ENCODE measurements at regions not wholly inside any gene's neighbourhood (a gene's known extent, or its start where the extent isn't known, plus 50 kb on each side); places are given as distances from the start of the nearest gene placed in this dataset.

GRCh38 chr6:6474170-6474920 lies 114.2 kb upstream of the LY86 start:
- Mint-ChIP-seq H3K27ac (no peak overlapping the region), H3K4me3 (no peak overlapping the region), H3K27me3 (peaks cover 7% of the 10 kb centered on the region), H3K9me3 (ENCODE audit: insufficient read depth) (peaks cover 11% of the 10 kb centered on the region), H3K4me1 (no peaks in the 10 kb centered on the region)
- WGBS (ENCODE audit: insufficient coverage) = 86% methylated on average over 8 of the region's 11 CpGs
- no peak for DNase-seq
- intact Hi-C loops (cut with micrococcal nuclease) = no loop called here
- POLR2A ChIA-PET = no interaction called here
- no peak overlapping the region for H2AFZ ChIP-seq (ENCODE audit: insufficient read depth, low read depth, low read length, poor library complexity, severe bottlenecking)
- H3K9ac ChIP-seq (ENCODE audit: low read length) = no peak overlapping the region
- ATAC-seq (ENCODE audit: low read depth) = no peak
- H3K79me2 ChIP-seq (ENCODE audit: control insufficient read depth, insufficient read depth, low read length) = no peaks in the 10 kb centered on the region
- peaks cover 3 to 14% (median 4%) of the 10 kb centered on the region in 3 donors for H3K9me3 ChIP-seq (ENCODE audit: control extremely low read depth in 1 of 3, control insufficient read depth in 2 of 3, insufficient read depth in 1 of 3, low read length in 2 of 3)
- H3K27ac ChIP-seq (ENCODE audit: low read length in 2 of 2) = no peak overlapping the region
- no peaks in the 10 kb centered on the region for H3K36me3 ChIP-seq (replicated peaks in 1 of 2; ENCODE audit: control extremely low read depth in 1 of 2, control insufficient read depth in 1 of 2, extremely low read depth in 1 of 2, insufficient read depth in 2 of 2, low read length in 1 of 2)
- H3K4me3 ChIP-seq (ENCODE audit: control extremely low read depth in 1 of 5, extremely low read depth in 1 of 5, insufficient read depth in 1 of 5, low read depth in 2 of 5, low read length in 4 of 5) = no peak overlapping the region
- no peaks in the 10 kb centered on the region for H3K27me3 ChIP-seq (replicated peaks in 1 of 4; ENCODE audit: control extremely low read depth in 1 of 4, control insufficient read depth in 3 of 4, insufficient read depth in 4 of 4, low read length in 3 of 4)
- H3K4me2 ChIP-seq (replicated peaks; ENCODE audit: low read depth, low read length, poor library complexity, severe bottlenecking) = no peak overlapping the region
- no peak for TF ChIP-seq EZH2 (IDR thresholded peaks at IDR 0.05; ENCODE audit: borderline replicate concordance, insufficient read depth, low read depth, low read length, poor library complexity, severe bottlenecking)
- no peak for TF ChIP-seq CTCF (IDR thresholded peaks at IDR 0.05)
- H4K20me1 ChIP-seq (ENCODE audit: control insufficient read depth, insufficient read depth, low read length, poor library complexity, severe bottlenecking) = no peaks in the 10 kb centered on the region
- no peaks in the 10 kb centered on the region for H3K4me1 ChIP-seq (ENCODE audit: control insufficient read depth in 2 of 2, insufficient read depth in 2 of 2, low read length in 2 of 2)
- CTCF ChIA-PET = no interaction called here

DNA sequence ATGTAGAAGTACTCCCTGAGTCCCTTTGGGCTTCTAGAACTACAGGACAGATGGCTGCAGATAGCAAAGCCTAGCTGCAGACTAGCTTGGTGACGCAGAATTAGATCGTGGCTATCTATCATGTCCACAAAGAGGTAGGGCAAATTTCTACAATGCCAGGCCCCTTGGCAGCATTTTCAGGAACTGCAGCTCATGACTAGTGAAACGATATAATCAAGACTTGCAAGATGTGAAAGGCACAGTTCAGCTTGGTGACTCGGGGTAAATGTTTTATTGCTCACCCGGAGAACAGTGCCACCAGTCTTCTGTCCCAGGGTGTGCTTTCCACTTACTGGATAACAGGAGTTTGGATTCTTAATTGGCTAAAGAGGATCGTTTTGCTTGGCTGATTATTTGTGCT lies 108.7 kb upstream of the LY86 start:
- Histone ChIP-seq H3K4me3 (ENCODE audit: control extremely low read depth in 1 of 5, extremely low read depth in 1 of 5, insufficient read depth in 1 of 5, low read depth in 2 of 5, low read length in 4 of 5) (no peak overlapping the region), H2AFZ (ENCODE audit: insufficient read depth, low read depth, low read length, poor library complexity, severe bottlenecking) (no peak overlapping the region), H3K27me3 (replicated peaks in 1 of 4; ENCODE audit: control extremely low read depth in 1 of 4, control insufficient read depth in 3 of 4, insufficient read depth in 4 of 4, low read length in 3 of 4) (peaks cover 0 to 3% (median 0%) of the 10 kb centered on the region in 4 experiments), H3K27ac (ENCODE audit: low read length in 2 of 2) (no peak overlapping the region), H4K20me1 (ENCODE audit: control insufficient read depth, insufficient read depth, low read length, poor library complexity, severe bottlenecking) (no peaks in the 10 kb centered on the region), H3K79me2 (ENCODE audit: control insufficient read depth, insufficient read depth, low read length) (no peaks in the 10 kb centered on the region), H3K36me3 (replicated peaks in 1 of 2; ENCODE audit: control extremely low read depth in 1 of 2, control insufficient read depth in 1 of 2, extremely low read depth in 1 of 2, insufficient read depth in 2 of 2, low read length in 1 of 2) (no peaks in the 10 kb centered on the region), H3K9me3 (ENCODE audit: control extremely low read depth in 1 of 3, control insufficient read depth in 2 of 3, insufficient read depth in 1 of 3, low read length in 2 of 3) (peaks cover 0 to 4% (median 0%) of the 10 kb centered on the region in 3 donors), H3K4me1 (ENCODE audit: control insufficient read depth in 2 of 2, insufficient read depth in 2 of 2, low read length in 2 of 2) (no peaks in the 10 kb centered on the region), H3K4me2 (replicated peaks; ENCODE audit: low read depth, low read length, poor library complexity, severe bottlenecking) (no peak overlapping the region), H3K9ac (ENCODE audit: low read length) (no peak overlapping the region)
- H3K27ac Mint-ChIP-seq = no peak overlapping the region
- POLR2A ChIA-PET = no interaction called here
- CTCF ChIA-PET = no interaction called here
- no peak for ATAC-seq (ENCODE audit: low read depth)
- H3K9me3 Mint-ChIP-seq (ENCODE audit: insufficient read depth) = peaks cover 3% of the 10 kb centered on the region
- no peak for TF ChIP-seq CTCF (IDR thresholded peaks at IDR 0.05)
- TF ChIP-seq EZH2 (IDR thresholded peaks at IDR 0.05; ENCODE audit: borderline replicate concordance, insufficient read depth, low read depth, low read length, poor library complexity, severe bottlenecking) = no peak
- DNase-seq = no peak
- WGBS (ENCODE audit: insufficient coverage) = 86% methylated on average over 6 of the region's 6 CpGs
- peaks cover 13% of the 10 kb centered on the region for H3K27me3 Mint-ChIP-seq
- no peak overlapping the region for H3K4me3 Mint-ChIP-seq
- intact Hi-C loops (cut with micrococcal nuclease) = no loop called here
- no peaks in the 10 kb centered on the region for H3K4me1 Mint-ChIP-seq
